ENCODE measurements at regions not wholly inside any gene's neighbourhood (a gene's known extent, or its start where the extent isn't known, plus 50 kb on each side); places are given as distances from the start of the nearest gene placed in this dataset.

DNA sequence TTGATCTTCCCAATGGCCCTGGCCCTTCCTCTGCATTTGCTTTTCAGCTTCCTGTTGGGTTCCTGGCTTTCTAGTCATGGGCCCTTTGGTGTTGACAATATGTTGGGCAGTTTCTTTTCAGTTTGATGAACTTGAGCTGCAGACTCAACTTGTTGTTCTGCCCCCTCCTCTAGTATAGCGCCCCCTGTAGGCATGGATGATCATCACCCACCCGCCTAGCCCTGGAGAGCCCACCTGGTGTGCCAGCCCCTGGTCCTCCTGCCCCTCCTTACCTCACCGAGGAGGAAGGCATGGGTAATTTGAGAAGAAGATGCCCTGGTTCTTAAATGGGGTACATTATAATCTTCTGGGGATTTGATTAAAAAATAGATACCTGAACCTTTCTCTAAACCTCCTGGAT lies 271.2 kb downstream of the SNX10 start:
- TF ChIP-seq, protein P1, sequence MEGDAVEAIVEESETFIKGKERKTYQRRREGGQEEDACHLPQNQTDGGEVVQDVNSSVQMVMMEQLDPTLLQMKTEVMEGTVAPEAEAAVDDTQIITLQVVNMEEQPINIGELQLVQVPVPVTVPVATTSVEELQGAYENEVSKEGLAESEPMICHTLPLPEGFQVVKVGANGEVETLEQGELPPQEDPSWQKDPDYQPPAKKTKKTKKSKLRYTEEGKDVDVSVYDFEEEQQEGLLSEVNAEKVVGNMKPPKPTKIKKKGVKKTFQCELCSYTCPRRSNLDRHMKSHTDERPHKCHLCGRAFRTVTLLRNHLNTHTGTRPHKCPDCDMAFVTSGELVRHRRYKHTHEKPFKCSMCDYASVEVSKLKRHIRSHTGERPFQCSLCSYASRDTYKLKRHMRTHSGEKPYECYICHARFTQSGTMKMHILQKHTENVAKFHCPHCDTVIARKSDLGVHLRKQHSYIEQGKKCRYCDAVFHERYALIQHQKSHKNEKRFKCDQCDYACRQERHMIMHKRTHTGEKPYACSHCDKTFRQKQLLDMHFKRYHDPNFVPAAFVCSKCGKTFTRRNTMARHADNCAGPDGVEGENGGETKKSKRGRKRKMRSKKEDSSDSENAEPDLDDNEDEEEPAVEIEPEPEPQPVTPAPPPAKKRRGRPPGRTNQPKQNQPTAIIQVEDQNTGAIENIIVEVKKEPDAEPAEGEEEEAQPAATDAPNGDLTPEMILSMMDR (IDR thresholded peaks at IDR 0.05) = no peak
- TF ChIP-seq POLR2A (IDR thresholded peaks at IDR 0.05) (no peak), EP300 (IDR thresholded peaks at IDR 0.05) (no peak), POLR2AphosphoS5 (IDR thresholded peaks at IDR 0.05) (no peak)

Data from stomach (tissue), 4 donors.